Fibroblast of villous mesenchyme (primary cell): ENCODE measurements at regions not wholly inside any gene's neighbourhood (a gene's known extent, or its start where the extent isn't known, plus 50 kb on each side); places are given as distances from the start of the nearest gene placed in this dataset.

Source experiments
- DNase-seq: peaks from one replicate; pipeline ENCODE4 v3.0.0-alpha.2; 2010; ENCODE audit warnings: low read depth
- H3K4me3 ChIP-seq: 2 replicates; pipeline ENCODE4 v1.5.1; 2011; ENCODE audit warnings: low read depth, mild to moderate bottlenecking, low read length
- CTCF ChIP-seq: IDR thresholded peaks from 2 replicates; pipeline ENCODE4 v1.5.1; 2012; ENCODE audit warnings: low read depth, mild to moderate bottlenecking, low read length; ENCODE audit not compliant: insufficient read depth

DNA sequence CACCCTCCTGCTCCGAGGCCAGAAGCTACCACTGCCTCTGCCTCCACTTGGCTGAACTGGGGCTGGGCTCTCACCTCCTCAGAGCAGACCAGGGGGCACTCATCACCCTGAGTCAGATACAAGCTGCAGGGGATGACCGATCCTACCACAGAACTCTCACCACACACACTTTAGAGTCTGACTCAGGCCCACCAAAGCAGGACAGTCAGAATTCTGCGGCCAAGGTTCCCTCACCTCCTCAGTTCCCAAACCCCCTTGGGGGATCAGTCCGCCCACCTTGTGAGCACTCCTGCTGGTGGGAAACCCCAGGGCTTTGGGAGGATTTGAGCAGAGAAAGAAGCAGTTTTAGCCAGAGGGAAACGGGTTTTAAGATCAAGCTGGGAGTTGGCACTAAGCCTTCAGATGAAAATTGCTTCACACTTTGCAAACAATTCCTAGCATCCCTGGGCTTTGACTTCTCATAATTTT lies 587.8 kb upstream of the JAG1 start:
- TF ChIP-seq CTCF = no peak

DNA sequence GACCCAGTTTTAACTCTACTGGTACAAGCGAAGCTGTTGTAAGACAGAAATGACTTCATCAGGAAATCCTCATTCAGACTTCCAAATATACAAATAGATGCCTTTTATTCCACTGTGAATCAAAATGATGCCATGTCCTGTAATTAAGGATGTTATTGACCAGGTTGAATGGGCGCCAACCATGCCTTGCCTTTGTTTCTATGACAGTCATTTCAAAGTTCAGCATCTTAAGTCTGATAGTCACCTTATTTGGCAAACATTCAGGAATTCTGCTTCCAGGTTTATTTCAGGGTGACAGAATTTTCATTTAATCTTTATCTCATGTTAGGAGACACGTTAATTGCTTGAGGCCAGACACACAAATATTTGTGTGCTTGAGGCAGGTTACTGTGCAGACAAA lies 592.8 kb upstream of the JAG1 start:
- DNase-seq = no peak
- no peak for TF ChIP-seq CTCF
- no peak overlapping the region for H3K4me3 ChIP-seq

More for the DNA sequence above, 587.8 kb upstream of the JAG1 start:
- H3K4me3 ChIP-seq = no peak overlapping the region
- peak; percentile 19 for DNase-seq

DNA sequence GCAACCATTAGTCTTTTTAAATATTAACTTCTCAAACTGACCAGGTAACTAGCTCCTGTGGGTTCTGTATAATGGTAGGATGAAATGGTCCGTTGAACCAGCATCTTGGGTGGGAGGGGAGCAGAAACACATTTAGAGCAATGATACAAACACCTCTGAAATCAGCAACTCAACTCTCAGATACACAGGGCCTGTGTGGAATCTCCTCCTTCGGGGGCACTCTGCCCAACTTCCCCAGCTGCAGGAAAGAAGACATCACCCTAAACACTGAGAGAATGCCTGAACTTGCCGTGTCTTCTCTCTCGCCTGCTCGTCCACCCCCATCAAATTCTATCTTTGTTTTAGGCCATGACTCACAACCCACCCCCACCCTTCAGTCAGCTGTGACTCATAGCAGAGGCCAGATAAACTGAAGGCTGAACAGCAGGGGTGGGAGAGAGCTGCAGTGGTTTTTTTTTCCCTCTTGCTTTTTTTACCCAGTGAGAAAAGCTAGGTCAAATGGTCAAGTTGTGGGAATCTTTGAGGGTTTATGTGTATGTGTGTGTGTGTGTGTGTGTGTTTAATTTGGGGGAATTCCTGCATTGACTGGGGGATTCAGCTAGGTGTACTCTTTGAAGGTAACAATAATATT lies 593.4 kb upstream of the JAG1 start:
- DNase-seq = peak; percentile 90
- H3K4me3 ChIP-seq = no peak overlapping the region
- TF ChIP-seq CTCF = peak; percentile 20

GRCh38 chr20:11267762-11268335 lies 594.0 kb upstream of the JAG1 start:
- peak; percentile 12 for DNase-seq
- no peak for TF ChIP-seq CTCF
- no peak overlapping the region for H3K4me3 ChIP-seq

GRCh38 chr20:11270566-11270965 lies 596.8 kb upstream of the JAG1 start:
- H3K4me3 ChIP-seq = no peak overlapping the region
- TF ChIP-seq CTCF = no peak
- DNase-seq = no peak

DNA sequence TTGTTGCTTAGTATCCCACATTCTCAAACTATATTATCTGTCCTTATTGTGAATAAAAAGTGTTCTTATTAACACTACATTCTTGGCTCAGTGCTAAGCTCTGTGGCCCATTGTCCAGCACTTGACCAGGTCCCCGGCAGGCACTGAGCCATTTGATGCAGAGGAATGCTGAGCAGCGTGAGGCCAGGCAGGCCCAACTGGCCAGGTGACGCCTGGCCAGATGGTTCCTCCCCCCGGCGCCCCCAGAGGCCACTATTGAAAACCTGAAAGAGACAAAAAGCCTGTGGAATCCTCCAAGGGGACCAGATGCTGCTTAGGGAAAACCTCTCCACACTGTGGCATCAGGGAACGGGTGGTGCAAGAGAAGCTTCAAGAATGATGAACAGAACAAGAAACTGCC lies 597.5 kb upstream of the JAG1 start:
- DNase-seq = no peak
- no peak overlapping the region for H3K4me3 ChIP-seq
- TF ChIP-seq CTCF = no peak
